NT2/D1 (cell line): ENCODE measurements at regions not wholly inside any gene's neighbourhood (a gene's known extent, or its start where the extent isn't known, plus 50 kb on each side); places are given as distances from the start of the nearest gene placed in this dataset.
"Not testable (repeated sequence)": the region's sequence is repeated elsewhere in the genome, so short reads cannot be mapped to it uniquely, and the experiment has no call there.

ENCODE experiments used
- SUZ12 ChIP-seq: IDR thresholded peaks from 2 replicates; pipeline ENCODE4 v1.6.1; 2011; ENCODE audit not compliant: insufficient read length, insufficient read depth; ENCODE audit errors: extremely low read depth
- YY1 ChIP-seq: IDR thresholded peaks from 2 replicates; pipeline ENCODE4 v1.6.1; 2011; ENCODE audit not compliant: insufficient read length, insufficient read depth

DNA sequence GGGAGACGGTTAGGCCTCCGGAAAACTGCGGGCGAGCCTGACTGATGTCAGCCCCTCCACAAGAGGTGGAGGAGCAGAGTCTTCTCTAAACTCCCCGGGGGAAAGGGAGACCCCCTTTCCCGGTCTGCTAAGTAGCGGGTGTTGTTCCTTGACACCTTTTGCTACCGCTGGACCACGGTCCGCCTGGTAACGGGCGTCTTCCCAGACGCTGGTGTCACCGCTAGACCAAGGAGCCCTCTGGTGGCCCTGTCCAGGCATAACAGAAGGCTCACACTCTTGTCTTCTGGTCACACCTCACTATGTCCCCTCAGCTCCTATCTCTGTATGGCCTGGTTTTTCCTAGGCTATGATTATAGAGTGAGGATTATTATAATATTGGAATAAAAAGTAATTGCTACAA, 513.4 kb downstream of the AMY1C start:
- TF ChIP-seq YY1, SUZ12: not testable (repeated sequence)
